Stimulated activated CD4-positive, alpha-beta T cell treated with anti-CD3 and anti-CD28 coated beads, TNF-alpha, amount 100 ng/mL, for 24 hours (primary cell): ENCODE measurements at regions not wholly inside any gene's neighbourhood (a gene's known extent, or its start where the extent isn't known, plus 50 kb on each side); places are given as distances from the start of the nearest gene placed in this dataset.
A peak's percentile ranks its signal among the peaks of the same experiment; 100 is the strongest.
"Not testable (repeated sequence)": the region's sequence is repeated elsewhere in the genome, so short reads cannot be mapped to it uniquely, and the experiment has no call there.

ENCODE experiments used
- DNase-seq, 3 experiments: peaks; one replicate each; pipeline ENCODE4 v3.0.0-alpha.2; 2020; ENCODE audit warnings: low read depth in 3 of 3

- no peak for DNase-seq
Measured at GRCh38 chr11:72525466-72525865, 91.1 kb upstream of the CLPB start.

GRCh38 chr11:72524711-72525110, 90.4 kb upstream of the CLPB start:
- no peak for DNase-seq

GRCh38 chr11:72523991-72524390, 89.7 kb upstream of the CLPB start:
- DNase-seq: no peak

- no peak for DNase-seq
Measured at GRCh38 chr11:72522186-72522585, 87.9 kb upstream of the CLPB start.

- DNase-seq: no peak
Measured at GRCh38 chr11:72521664-72522063, 87.3 kb upstream of the CLPB start.

- no peak for DNase-seq
Measured at GRCh38 chr11:72520815-72521214, 86.5 kb upstream of the CLPB start.

GRCh38 chr11:72519882-72520281, 85.6 kb upstream of the CLPB start:
- not testable (repeated sequence) for DNase-seq

GRCh38 chr11:72519220-72519881, 85.0 kb upstream of the CLPB start:
- peak in 1 of 3 experiments; percentile 1 for DNase-seq

- no peak for DNase-seq
Measured at GRCh38 chr11:72514331-72514730, 80.0 kb upstream of the CLPB start.

GRCh38 chr11:72513411-72513810, 79.1 kb upstream of the CLPB start:
- no peak for DNase-seq

- no peak for DNase-seq
Measured at GRCh38 chr11:72512956-72513355, 78.6 kb upstream of the CLPB start.

- DNase-seq: no peak
Measured at GRCh38 chr11:72511393-72512047, 77.2 kb upstream of the CLPB start.

GRCh38 chr11:72507050-72507449, 72.7 kb upstream of the CLPB start:
- DNase-seq: no peak

GRCh38 chr11:72497731-72498130, 63.4 kb upstream of the CLPB start:
- no peak for DNase-seq

- no peak for DNase-seq
Measured at GRCh38 chr11:72494109-72494429, 59.7 kb upstream of the CLPB start.

GRCh38 chr11:72493426-72494108, 59.2 kb upstream of the CLPB start:
- DNase-seq: no peak

GRCh38 chr11:72491001-72491400, 56.7 kb upstream of the CLPB start:
- DNase-seq: no peak
